Fibroblast of lung (primary cell): ENCODE measurements at regions not wholly inside any gene's neighbourhood (a gene's known extent, or its start where the extent isn't known, plus 50 kb on each side); places are given as distances from the start of the nearest gene placed in this dataset.
A peak's percentile ranks its signal among the peaks of the same experiment; 100 is the strongest.

Experiments
- DNase-seq, 2 donors: peaks; one replicate each; pipeline versions ENCODE4 v3.0.0 to v3.0.0-alpha.2; 2010; ENCODE audit warnings: low read depth in 2 of 2
- H2AFZ ChIP-seq: 2 replicates; pipeline ENCODE4 v1.5.1; 2012; ENCODE audit warnings: low read length, control low read depth, inconsistent platforms
- H3K27ac ChIP-seq: 2 replicates; pipeline ENCODE4 v1.5.1; 2011; ENCODE audit warnings: low read length, control low read depth; ENCODE audit not compliant: insufficient read depth
- H3K27me3 ChIP-seq: 2 replicates; pipeline ENCODE4 v1.5.1; 2011; ENCODE audit warnings: mild to moderate bottlenecking, low read length; ENCODE audit not compliant: control insufficient read depth, insufficient read depth
- H3K36me3 ChIP-seq: 2 replicates; pipeline ENCODE4 v1.5.1; 2011; ENCODE audit warnings: low read length; ENCODE audit not compliant: control insufficient read depth, insufficient read depth
- H3K4me1 ChIP-seq: 2 replicates; pipeline ENCODE4 v1.5.1; 2011; ENCODE audit warnings: low read length; ENCODE audit not compliant: control insufficient read depth, insufficient read depth; ENCODE audit errors: extremely low read depth
- H3K4me2 ChIP-seq: 2 replicates; pipeline ENCODE4 v1.5.1; 2011; ENCODE audit warnings: low read length, control low read depth; ENCODE audit not compliant: insufficient read depth; ENCODE audit errors: extremely low read depth
- H3K4me3 ChIP-seq, 4 experiments: fragments of 200-600 bp in 1 of 4; sonication (generic) in 1 of 4; replicated peaks in 1 of 4; 2 replicates each; pipeline ENCODE4 v1.5.1; 2011 to 2016; ENCODE audit warnings: low read length in 4 of 4, low read depth in 3 of 4, mild to moderate bottlenecking in 3 of 4, control low read depth in 2 of 4, inconsistent platforms in 1 of 4, mixed read lengths in 1 of 4; ENCODE audit not compliant: insufficient read depth in 1 of 4; ENCODE audit errors: control extremely low read depth in 1 of 4
- H3K79me2 ChIP-seq: 2 replicates; pipeline ENCODE4 v1.5.1; 2012; ENCODE audit warnings: mild to moderate bottlenecking, low read length, inconsistent platforms; ENCODE audit not compliant: control insufficient read depth, insufficient read depth
- H3K9ac ChIP-seq: 2 replicates; pipeline ENCODE4 v1.5.1; 2011; ENCODE audit warnings: mild to moderate bottlenecking, low read length, control low read depth; ENCODE audit not compliant: insufficient read depth
- H3K9me3 ChIP-seq: 2 replicates; pipeline ENCODE4 v1.5.1; 2012; ENCODE audit warnings: low read depth, low read length; ENCODE audit not compliant: control insufficient read depth, insufficient read depth
- H4K20me1 ChIP-seq: 2 replicates; pipeline ENCODE4 v1.5.1; 2011; ENCODE audit warnings: low read length; ENCODE audit not compliant: control insufficient read depth, insufficient read depth; ENCODE audit errors: extremely low read depth
- EZH2 ChIP-seq: IDR thresholded peaks from 2 replicates; pipeline ENCODE4 v1.5.1; 2012; ENCODE audit warnings: low read length, control low read depth, mild to moderate bottlenecking; ENCODE audit errors: missing control alignments
- TF ChIP-seq, protein P1 (sequence below), 2 donors: IDR thresholded peaks in 1 of 2; conservative IDR thresholded peaks in 1 of 2; 1 replicate in 1 of 2; 2 replicates in 1 of 2; pipeline ENCODE4 v1.5.1; 2011 to 2012; ENCODE audit warnings: low read length in 2 of 2, control low read depth in 1 of 2, inconsistent platforms in 1 of 2, low read depth in 1 of 2, mild to moderate bottlenecking in 1 of 2

DNA sequence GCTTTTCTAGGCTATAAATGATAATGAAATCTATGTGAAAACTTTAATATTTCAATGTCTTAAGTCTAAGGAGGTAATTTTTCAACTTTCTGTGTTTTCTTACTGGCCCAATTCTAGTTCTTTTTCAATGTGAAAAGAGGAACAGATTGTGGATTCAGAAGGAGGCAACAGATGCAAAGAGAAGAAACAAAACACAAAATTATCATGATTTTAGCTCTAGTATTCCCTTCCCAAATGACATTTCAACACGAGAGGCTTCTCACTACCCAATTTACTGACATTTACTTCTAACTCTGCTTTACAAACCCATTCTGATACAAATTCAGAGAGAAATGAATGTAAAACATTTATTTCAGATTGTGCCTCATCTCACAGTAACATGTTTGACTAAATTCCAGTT lies 169.4 kb downstream of the WT1 start:
- no peaks in the 10 kb centered on the region for H3K79me2 ChIP-seq
- H3K9me3 ChIP-seq, result no peaks in the 10 kb centered on the region
- H3K4me1 ChIP-seq, result no peaks in the 10 kb centered on the region
- H3K4me2 ChIP-seq, result no peak overlapping the region
- H2AFZ ChIP-seq, result no peak overlapping the region
- DNase-seq, result no peak
- no peaks in the 10 kb centered on the region for H3K36me3 ChIP-seq
- no peaks in the 10 kb centered on the region for H4K20me1 ChIP-seq
- H3K27me3 ChIP-seq, result no peaks in the 10 kb centered on the region
- H3K4me3 ChIP-seq, result no peak overlapping the region
- H3K27ac ChIP-seq, result no peak overlapping the region
- H3K9ac ChIP-seq, result no peak overlapping the region
- no peak for TF ChIP-seq EZH2
- TF ChIP-seq, protein P1, sequence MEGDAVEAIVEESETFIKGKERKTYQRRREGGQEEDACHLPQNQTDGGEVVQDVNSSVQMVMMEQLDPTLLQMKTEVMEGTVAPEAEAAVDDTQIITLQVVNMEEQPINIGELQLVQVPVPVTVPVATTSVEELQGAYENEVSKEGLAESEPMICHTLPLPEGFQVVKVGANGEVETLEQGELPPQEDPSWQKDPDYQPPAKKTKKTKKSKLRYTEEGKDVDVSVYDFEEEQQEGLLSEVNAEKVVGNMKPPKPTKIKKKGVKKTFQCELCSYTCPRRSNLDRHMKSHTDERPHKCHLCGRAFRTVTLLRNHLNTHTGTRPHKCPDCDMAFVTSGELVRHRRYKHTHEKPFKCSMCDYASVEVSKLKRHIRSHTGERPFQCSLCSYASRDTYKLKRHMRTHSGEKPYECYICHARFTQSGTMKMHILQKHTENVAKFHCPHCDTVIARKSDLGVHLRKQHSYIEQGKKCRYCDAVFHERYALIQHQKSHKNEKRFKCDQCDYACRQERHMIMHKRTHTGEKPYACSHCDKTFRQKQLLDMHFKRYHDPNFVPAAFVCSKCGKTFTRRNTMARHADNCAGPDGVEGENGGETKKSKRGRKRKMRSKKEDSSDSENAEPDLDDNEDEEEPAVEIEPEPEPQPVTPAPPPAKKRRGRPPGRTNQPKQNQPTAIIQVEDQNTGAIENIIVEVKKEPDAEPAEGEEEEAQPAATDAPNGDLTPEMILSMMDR (conservative IDR thresholded peaks at IDR 0.05 in 1 of 2, IDR thresholded peaks at IDR 0.05 in 1 of 2; ENCODE audit: low read depth in 1 of 2, low read length in 2 of 2), result no peak

DNA sequence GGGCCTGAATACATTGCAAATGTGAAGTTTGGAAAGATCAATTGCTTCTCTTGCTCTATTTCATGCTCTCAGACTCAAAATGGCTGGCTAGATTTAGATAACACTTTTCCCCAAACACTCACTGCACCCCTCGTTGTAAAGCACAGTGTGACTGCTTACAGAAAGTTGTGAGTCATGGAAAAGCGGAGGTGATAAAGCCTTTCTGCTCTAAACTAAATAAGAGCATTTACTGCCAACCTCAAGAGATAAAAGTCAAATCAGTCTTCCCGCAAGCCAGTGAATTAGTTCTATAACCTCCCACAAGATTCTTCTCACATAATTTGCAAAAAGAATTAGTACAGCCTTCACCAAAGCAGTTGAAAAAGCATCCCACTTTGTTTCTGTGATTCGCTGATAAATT lies 168.7 kb downstream of the WT1 start:
- peak; percentile 10 to 53 for DNase-seq
- H2AFZ ChIP-seq, result no peak overlapping the region
- no peaks in the 10 kb centered on the region for H3K27me3 ChIP-seq
- no peaks in the 10 kb centered on the region for H3K79me2 ChIP-seq
- H3K4me2 ChIP-seq, result no peak overlapping the region
- no peak overlapping the region for H3K27ac ChIP-seq
- H3K9ac ChIP-seq, result no peak overlapping the region
- no peaks in the 10 kb centered on the region for H4K20me1 ChIP-seq
- no peak overlapping the region for H3K4me3 ChIP-seq
- no peaks in the 10 kb centered on the region for H3K4me1 ChIP-seq
- no peak for TF ChIP-seq EZH2
- TF ChIP-seq, protein P1 (conservative IDR thresholded peaks at IDR 0.05 in 1 of 2, IDR thresholded peaks at IDR 0.05 in 1 of 2; ENCODE audit: low read depth in 1 of 2, low read length in 2 of 2), result no peak
- H3K9me3 ChIP-seq, result no peaks in the 10 kb centered on the region
- no peaks in the 10 kb centered on the region for H3K36me3 ChIP-seq

DNA sequence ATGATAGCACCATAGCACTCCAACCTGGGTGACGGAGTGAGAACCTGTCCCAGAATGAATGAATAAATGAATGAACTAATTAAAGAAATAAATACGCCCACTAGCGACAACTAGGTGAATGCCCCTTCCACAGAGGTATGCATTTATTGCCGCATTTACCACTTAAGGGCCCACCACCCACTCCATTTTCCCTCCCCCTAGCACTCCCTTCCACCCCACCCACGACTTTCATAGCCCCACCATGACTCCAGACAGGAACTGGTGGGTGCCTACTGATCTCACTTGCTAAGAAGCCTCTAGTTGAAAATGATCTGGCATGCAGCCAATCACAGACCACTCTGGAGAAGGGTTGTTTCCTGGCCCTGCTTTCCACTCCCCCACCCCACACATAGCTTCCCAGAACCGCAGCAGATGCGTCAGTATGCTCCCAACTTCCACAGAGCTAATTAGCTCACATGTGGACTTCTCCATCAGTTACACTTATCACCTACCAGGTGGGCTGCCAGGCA lies 167.6 kb downstream of the WT1 start:
- H4K20me1 ChIP-seq, result no peaks in the 10 kb centered on the region
- no peak overlapping the region for H3K27ac ChIP-seq
- DNase-seq, result peak in 1 of 2 donors; percentile 6
- no peaks in the 10 kb centered on the region for H3K79me2 ChIP-seq
- H3K4me1 ChIP-seq, result no peaks in the 10 kb centered on the region
- H3K9ac ChIP-seq, result no peak overlapping the region
- no peaks in the 10 kb centered on the region for H3K27me3 ChIP-seq
- no peak overlapping the region for H3K4me2 ChIP-seq
- no peaks in the 10 kb centered on the region for H3K36me3 ChIP-seq
- H3K4me3 ChIP-seq, result no peak overlapping the region
- H2AFZ ChIP-seq, result no peak overlapping the region
- no peaks in the 10 kb centered on the region for H3K9me3 ChIP-seq
- TF ChIP-seq EZH2, result no peak
- TF ChIP-seq, protein P1 (conservative IDR thresholded peaks at IDR 0.05 in 1 of 2, IDR thresholded peaks at IDR 0.05 in 1 of 2; ENCODE audit: low read depth in 1 of 2, low read length in 2 of 2), result no peak
